Tibial nerve (tissue), 4 donors: ENCODE measurements at regions not wholly inside any gene's neighbourhood (a gene's known extent, or its start where the extent isn't known, plus 50 kb on each side); places are given as distances from the start of the nearest gene placed in this dataset.

Source experiments
- DNase-seq, 2 donors: peaks; one replicate each; pipeline ENCODE4 v3.0.0-alpha.2; 2019; ENCODE audit warnings: low spot score in 2 of 2
- H3K27ac ChIP-seq, 4 donors: fragments of 200-600 bp; sonication (generic) in 3 of 4; one replicate each; pipeline ENCODE4 v1.5.1; 2017 to 2019; ENCODE audit warnings: mild to moderate bottlenecking in 1 of 4
- H3K27me3 ChIP-seq, 2 donors: fragments of 200-600 bp; sonication (generic) in 1 of 2; one replicate each; pipeline versions ENCODE4 v1.5.1 to v1.6.0; 2017 to 2019
- H3K36me3 ChIP-seq, 3 donors: fragments of 200-600 bp; sonication (generic); one replicate each; pipeline ENCODE4 v1.5.1; 2018 to 2019
- H3K4me1 ChIP-seq, 4 donors: fragments of 200-600 bp; sonication (generic) in 3 of 4; one replicate each; pipeline ENCODE4 v1.5.1; 2017 to 2019
- H3K4me3 ChIP-seq, 4 donors: fragments of 200-600 bp; sonication (generic) in 3 of 4; one replicate each; pipeline ENCODE4 v1.5.1; 2017 to 2019; ENCODE audit warnings: mild to moderate bottlenecking in 1 of 4, moderate library complexity in 1 of 4
- H3K9me3 ChIP-seq, 4 donors: fragments of 200-600 bp; sonication (generic) in 3 of 4; one replicate each; pipeline ENCODE4 v1.5.1; 2017 to 2019
- EP300 ChIP-seq, 2 donors: sonication (generic); formaldehyde crosslinking; IDR thresholded peaks; one replicate each; pipeline ENCODE4 v1.6.1; 2017; ENCODE audit warnings: antibody characterized with exemption in 2 of 2, mild to moderate bottlenecking in 1 of 2
- POLR2A ChIP-seq, 2 donors: fragments of 450-650 bp; IDR thresholded peaks; one replicate each; pipeline ENCODE4 v1.6.1; 2017; ENCODE audit warnings: antibody characterized with exemption in 2 of 2, mild to moderate bottlenecking in 2 of 2, moderate library complexity in 2 of 2
- WGBS, 2 donors: methylation state at CpG; one replicate each; pipeline ENCODE4 v1.1.5; 2018; 5-methylcytosine and 5-hydroxymethylcytosine counted together
- TF ChIP-seq, protein P1 (sequence below), 5 experiments: fragments of 200-600 bp in 3 of 5; fragments of 450-650 bp in 2 of 5; sonication (generic) in 3 of 5; IDR thresholded peaks; one replicate each; pipeline ENCODE4 v1.5.1; 2016 to 2019; ENCODE audit warnings: antibody characterized with exemption in 5 of 5, mild to moderate bottlenecking in 3 of 5, moderate library complexity in 2 of 5

DNA sequence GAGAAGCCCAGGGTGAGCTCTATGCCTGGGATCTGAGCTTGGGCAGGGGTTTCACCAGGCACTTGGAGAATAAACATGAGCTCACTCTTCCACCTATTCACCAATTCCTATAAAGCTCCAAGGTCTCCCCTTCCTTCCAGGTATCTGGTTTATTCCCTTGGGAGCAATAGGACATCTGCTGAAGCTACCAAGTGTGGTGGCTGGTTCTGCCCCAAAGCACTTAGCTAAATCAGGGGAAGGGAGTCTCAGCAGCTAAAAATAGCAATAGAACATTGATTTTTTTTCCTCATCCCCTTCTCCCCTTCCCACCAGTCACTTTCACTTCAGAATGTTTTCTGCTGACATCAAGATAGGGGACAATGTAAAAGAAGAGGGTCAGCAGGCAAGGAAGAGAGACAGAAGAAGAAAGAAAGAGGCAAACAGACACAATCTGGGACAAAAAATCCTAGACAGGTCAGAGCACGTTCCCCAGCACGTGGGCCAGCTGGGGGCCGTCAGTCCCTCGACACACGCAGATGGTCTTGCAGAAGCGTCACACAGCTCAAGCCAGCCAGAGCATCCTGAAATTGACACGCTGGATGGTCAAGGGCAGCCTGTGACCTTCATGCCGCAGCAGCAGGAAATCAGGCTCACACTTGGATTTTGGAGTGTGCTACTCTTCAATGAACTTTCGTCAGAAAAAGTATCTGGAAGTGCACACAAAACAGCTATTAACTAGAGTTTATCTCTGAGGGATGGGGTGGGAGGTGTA lies 176.0 kb downstream of the ZNF608 start:
- H3K36me3 ChIP-seq, result no peaks in the 10 kb centered on the region
- DNase-seq, result no peak
- H3K27me3 ChIP-seq, result no peaks in the 10 kb centered on the region
- H3K9me3 ChIP-seq, result no peaks in the 10 kb centered on the region
- H3K27ac ChIP-seq, result no peak overlapping the region
- WGBS, 2 donors, result 42 to 47% methylated on average over 9 of the region's 9 CpGs
- peaks cover 0 to 20% (median 0%) of the 10 kb centered on the region in 4 donors for H3K4me1 ChIP-seq
- TF ChIP-seq POLR2A (IDR thresholded peaks at IDR 0.05), result no peak
- no peak for TF ChIP-seq EP300 (IDR thresholded peaks at IDR 0.05)
- TF ChIP-seq, protein P1, sequence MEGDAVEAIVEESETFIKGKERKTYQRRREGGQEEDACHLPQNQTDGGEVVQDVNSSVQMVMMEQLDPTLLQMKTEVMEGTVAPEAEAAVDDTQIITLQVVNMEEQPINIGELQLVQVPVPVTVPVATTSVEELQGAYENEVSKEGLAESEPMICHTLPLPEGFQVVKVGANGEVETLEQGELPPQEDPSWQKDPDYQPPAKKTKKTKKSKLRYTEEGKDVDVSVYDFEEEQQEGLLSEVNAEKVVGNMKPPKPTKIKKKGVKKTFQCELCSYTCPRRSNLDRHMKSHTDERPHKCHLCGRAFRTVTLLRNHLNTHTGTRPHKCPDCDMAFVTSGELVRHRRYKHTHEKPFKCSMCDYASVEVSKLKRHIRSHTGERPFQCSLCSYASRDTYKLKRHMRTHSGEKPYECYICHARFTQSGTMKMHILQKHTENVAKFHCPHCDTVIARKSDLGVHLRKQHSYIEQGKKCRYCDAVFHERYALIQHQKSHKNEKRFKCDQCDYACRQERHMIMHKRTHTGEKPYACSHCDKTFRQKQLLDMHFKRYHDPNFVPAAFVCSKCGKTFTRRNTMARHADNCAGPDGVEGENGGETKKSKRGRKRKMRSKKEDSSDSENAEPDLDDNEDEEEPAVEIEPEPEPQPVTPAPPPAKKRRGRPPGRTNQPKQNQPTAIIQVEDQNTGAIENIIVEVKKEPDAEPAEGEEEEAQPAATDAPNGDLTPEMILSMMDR (IDR thresholded peaks at IDR 0.05), result no peak
- no peak overlapping the region for H3K4me3 ChIP-seq

DNA sequence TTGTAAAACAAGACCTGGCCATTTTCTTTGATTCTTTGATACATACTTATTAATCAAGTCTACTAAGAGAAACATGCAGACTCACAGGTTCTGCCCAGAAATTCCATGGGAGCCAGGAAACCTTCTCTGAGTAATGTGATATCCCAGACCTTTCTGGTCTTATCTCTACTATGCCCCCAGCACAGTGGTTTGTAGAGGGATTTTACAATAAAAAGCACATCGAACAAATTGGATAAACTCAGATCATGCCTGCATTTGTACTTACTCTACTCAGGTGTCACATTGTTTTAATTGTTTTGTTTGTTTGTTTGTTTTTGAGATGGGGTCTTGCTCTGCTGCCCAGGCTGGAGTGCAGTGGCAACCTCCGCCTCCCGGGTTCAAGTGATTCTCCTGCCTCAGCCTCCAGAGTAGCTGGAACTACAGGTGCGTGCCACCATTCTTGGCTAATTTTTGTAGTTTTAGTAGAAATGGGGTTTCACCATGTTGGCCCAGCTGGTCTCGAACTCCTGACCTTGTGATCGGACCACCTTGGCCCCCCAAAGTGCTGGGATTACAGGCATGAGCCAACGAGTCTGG lies 179.5 kb downstream of the ZNF608 start:
- Histone ChIP-seq H3K4me3 (no peak overlapping the region), H3K27me3 (no peaks in the 10 kb centered on the region), H3K4me1 (no peaks in the 10 kb centered on the region), H3K27ac (no peak overlapping the region), H3K9me3 (no peaks in the 10 kb centered on the region), H3K36me3 (no peaks in the 10 kb centered on the region)
- WGBS, 2 donors, result 90 to 98% methylated on average over 7 of the region's 7 CpGs
- no peak for DNase-seq
- TF ChIP-seq EP300 (IDR thresholded peaks at IDR 0.05) (no peak), POLR2A (IDR thresholded peaks at IDR 0.05) (no peak)
- TF ChIP-seq, protein P1 (IDR thresholded peaks at IDR 0.05), result no peak

DNA sequence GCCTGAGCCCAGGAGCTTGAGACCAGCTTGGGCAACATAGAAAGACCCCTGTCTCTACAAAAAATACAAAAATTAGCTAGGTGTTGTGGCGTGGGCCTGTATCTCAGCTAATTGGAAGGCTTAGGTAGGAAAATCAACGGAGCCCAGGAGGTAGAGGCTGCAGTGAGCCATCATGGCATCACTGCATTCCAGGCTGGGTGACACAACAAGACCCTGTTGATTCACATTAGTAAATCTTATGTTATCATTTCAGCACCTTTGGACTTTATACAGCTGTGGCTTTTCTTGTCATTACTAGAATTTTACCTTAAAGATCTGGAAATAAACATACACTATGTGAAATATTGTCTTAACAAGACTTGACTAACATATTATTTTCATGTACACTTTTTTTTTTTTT lies 185.0 kb downstream of the ZNF608 start:
- no peak for DNase-seq
- no peak for TF ChIP-seq POLR2A (IDR thresholded peaks at IDR 0.05)
- TF ChIP-seq, protein P1 (IDR thresholded peaks at IDR 0.05), result no peak
- no peak for TF ChIP-seq EP300 (IDR thresholded peaks at IDR 0.05)
- Histone ChIP-seq H3K27me3 (no peaks in the 10 kb centered on the region), H3K4me1 (no peaks in the 10 kb centered on the region), H3K9me3 (no peaks in the 10 kb centered on the region), H3K36me3 (no peaks in the 10 kb centered on the region), H3K4me3 (no peak overlapping the region), H3K27ac (no peak overlapping the region)
- 98% methylated on average over 2 of the region's 2 CpGs for WGBS, 2 donors

DNA sequence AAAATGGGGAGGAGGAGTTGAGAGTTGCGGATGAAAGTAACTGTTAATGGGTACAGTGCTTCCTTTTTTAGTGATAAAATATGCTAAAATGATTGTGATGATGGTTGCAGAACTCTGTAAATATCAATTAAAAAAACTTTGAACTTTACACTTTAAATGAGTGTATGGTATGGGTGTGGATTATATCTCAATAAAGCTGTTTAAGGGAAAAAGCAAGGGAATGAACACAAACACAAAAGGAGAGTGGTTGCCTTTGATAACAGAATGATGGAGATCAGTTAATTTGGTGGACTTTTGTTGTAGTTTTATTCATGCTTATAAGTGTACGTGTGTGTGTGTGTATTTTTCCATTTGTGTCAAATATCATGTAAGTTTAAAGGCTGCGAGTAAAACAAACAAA lies 186.1 kb downstream of the ZNF608 start:
- 78 to 95% methylated on average over 3 of the region's 3 CpGs for WGBS, 2 donors

DNA sequence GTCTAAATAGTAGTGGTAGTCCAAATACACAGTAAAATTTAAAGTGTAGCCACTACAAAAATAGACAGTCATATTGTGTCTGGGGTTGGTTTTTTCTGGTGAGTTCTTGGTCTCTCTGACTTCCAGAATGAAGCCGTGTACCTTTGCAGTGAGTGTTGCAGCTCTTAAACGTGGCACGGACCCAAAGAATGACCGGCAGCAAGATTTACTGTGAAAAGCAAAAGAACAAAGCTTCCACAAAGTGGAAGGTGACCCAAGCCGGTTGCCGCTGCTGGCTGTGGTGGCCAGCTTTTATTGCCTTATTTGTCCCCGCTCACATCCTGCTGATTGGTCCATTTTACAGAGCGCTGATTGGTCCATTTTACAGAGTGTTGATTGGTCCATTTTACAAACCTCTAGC lies 188.7 kb downstream of the ZNF608 start:
- no peaks in the 10 kb centered on the region for H3K27me3 ChIP-seq
- DNase-seq, result no peak
- H3K4me1 ChIP-seq, result peaks cover 0 to 5% (median 0%) of the 10 kb centered on the region in 4 donors
- H3K27ac ChIP-seq, result no peak overlapping the region
- H3K9me3 ChIP-seq, result no peaks in the 10 kb centered on the region
- TF ChIP-seq, protein P1 (IDR thresholded peaks at IDR 0.05), result no peak
- TF ChIP-seq EP300 (IDR thresholded peaks at IDR 0.05), result no peak
- TF ChIP-seq POLR2A (IDR thresholded peaks at IDR 0.05), result no peak
- no peaks in the 10 kb centered on the region for H3K36me3 ChIP-seq
- WGBS, 2 donors, result 96 to 97% methylated on average over 8 of the region's 8 CpGs
- no peak overlapping the region for H3K4me3 ChIP-seq

More for the DNA sequence above, 186.1 kb downstream of the ZNF608 start:
- DNase-seq, result no peak
- Histone ChIP-seq H3K4me3 (no peak overlapping the region), H3K36me3 (no peaks in the 10 kb centered on the region), H3K27me3 (no peaks in the 10 kb centered on the region), H3K4me1 (no peaks in the 10 kb centered on the region), H3K27ac (no peak overlapping the region), H3K9me3 (no peaks in the 10 kb centered on the region)
- TF ChIP-seq, protein P1 (IDR thresholded peaks at IDR 0.05), result no peak
- no peak for TF ChIP-seq EP300 (IDR thresholded peaks at IDR 0.05)
- no peak for TF ChIP-seq POLR2A (IDR thresholded peaks at IDR 0.05)
